A549 (cell line): ENCODE measurements at regions not wholly inside any gene's neighbourhood (a gene's known extent, or its start where the extent isn't known, plus 50 kb on each side); places are given as distances from the start of the nearest gene placed in this dataset.

Experiments
- ATAC-seq, 2 experiments: fragments of 200-7000 bp in 1 of 2; fragments of >200 bp in 1 of 2; cut with Nextera tagmentation in 1 of 2; cut with Tn5 transposase in 1 of 2; 3 replicates each; pipeline versions ENCODE4 v1.8.0 to v1.9.1; 2018 to 2020; ENCODE audit warnings: mild to moderate bottlenecking in 1 of 2, moderate library complexity in 1 of 2
- CTCF ChIA-PET: fragments of 300-600 bp; sonication (Branson Sonifier 250); formaldehyde crosslinking; extraction: SDS; loops from one replicate; lab custom pipeline; 2021; ENCODE audit warnings: antibody characterized with exemption, inconsistent platforms; lab: Yijun Ruan, JAX
- POLR2A ChIA-PET: fragments of 350-600 bp; formaldehyde crosslinking; extraction: SDS; loops from one replicate; lab custom pipeline; 2021; ENCODE audit warnings: antibody characterized with exemption, inconsistent platforms; lab: Yijun Ruan, JAX
- DNase-seq, 2 experiments: peaks; one replicate each; pipeline versions ENCODE4 v3.0.0 to v3.0.0-alpha.2; 2011 to 2016; ENCODE audit warnings: low read depth in 1 of 2, low spot score in 1 of 2
- FAIRE-seq: peaks from 2 replicates; lab custom pipeline; 2011; peaks lifted over from hg19 to GRCh38; lab: Jason Lieb, UNC
- H3K27ac ChIP-seq, 2 experiments: fragments of >200 bp; sonication (Bioruptor Twin); formaldehyde crosslinking; 3 replicates each; pipeline ENCODE4 v1.5.1; 2016 to 2017
- H3K4me1 ChIP-seq: fragments of >200 bp; sonication (Bioruptor Twin); formaldehyde crosslinking; 3 replicates; pipeline ENCODE4 v1.6.1; 2016
- H3K4me2 ChIP-seq: fragments of >200 bp; sonication (Bioruptor Twin); formaldehyde crosslinking; 3 replicates; pipeline ENCODE4 v1.6.1; 2016
- H3K4me3 ChIP-seq: fragments of >200 bp; sonication (Bioruptor Twin); formaldehyde crosslinking; 3 replicates; pipeline ENCODE4 v1.5.1; 2016
- H3K9me3 ChIP-seq: fragments of >200 bp; sonication (Bioruptor Twin); formaldehyde crosslinking; 3 replicates; pipeline ENCODE4 v1.6.1; 2016
- BCL3 ChIP-seq: fragments of >200 bp; sonication (Bioruptor Twin); formaldehyde crosslinking; IDR thresholded peaks from 3 replicates; pipeline ENCODE4 v1.6.1; 2016
- CBX2 ChIP-seq: fragments of 200-600 bp; sonication (generic); IDR thresholded peaks from 2 replicates; pipeline ENCODE4 v1.6.1; 2016; ENCODE audit warnings: low read depth, mild to moderate bottlenecking, borderline replicate concordance
- CBX8 ChIP-seq: fragments of 200-600 bp; sonication (generic); IDR thresholded peaks from 2 replicates; pipeline ENCODE4 v1.6.1; 2016
- E2F6 ChIP-seq: IDR thresholded peaks from 2 replicates; pipeline ENCODE4 v1.6.1; 2012; ENCODE audit warnings: low read depth, borderline replicate concordance
- EP300 ChIP-seq, 2 experiments: fragments of >200 bp; sonication (Bioruptor Twin); formaldehyde crosslinking; IDR thresholded peaks; 2 replicates in 1 of 2; 3 replicates in 1 of 2; pipeline ENCODE4 v1.6.1; 2016 to 2017
- FOSB ChIP-seq: fragments of 250-450 bp; sonication (Bioruptor Pico); IDR thresholded peaks from 2 replicates; pipeline ENCODE4 v1.5.0; 2020; ENCODE audit warnings: mild to moderate bottlenecking, moderate library complexity
- FOSL2 ChIP-seq, 2 experiments: fragments of 450-650 bp in 1 of 2; fragments of >200 bp in 1 of 2; sonication (Bioruptor Twin) in 1 of 2; formaldehyde crosslinking; IDR thresholded peaks; 2 replicates each; pipeline versions ENCODE4 v1.5.0 to v1.6.1; 2016 to 2020; ENCODE audit warnings: mild to moderate bottlenecking in 1 of 2, moderate library complexity in 1 of 2
- GATA3 ChIP-seq: IDR thresholded peaks from 2 replicates; pipeline ENCODE4 v1.6.1; 2012; ENCODE audit warnings: borderline replicate concordance
- HEYL ChIP-seq: fragments of 250-450 bp; sonication (Bioruptor Pico); IDR thresholded peaks from 2 replicates; pipeline ENCODE4 v1.8.0; 2021; ENCODE audit warnings: mild to moderate bottlenecking, moderate library complexity
- HOXA7 ChIP-seq: fragments of 250-450 bp; sonication (Bioruptor Pico); IDR thresholded peaks from 2 replicates; pipeline ENCODE4 v1.5.0; 2020; ENCODE audit warnings: mild to moderate bottlenecking, moderate library complexity
- HOXB13 ChIP-seq: fragments of 250-450 bp; sonication (Bioruptor Pico); IDR thresholded peaks from 2 replicates; pipeline ENCODE4 v1.5.0; 2020; ENCODE audit warnings: low read depth, mild to moderate bottlenecking, moderate library complexity
- HOXB5 ChIP-seq: fragments of 250-450 bp; sonication (Bioruptor Pico); IDR thresholded peaks from 2 replicates; pipeline ENCODE4 v1.5.0; 2020; ENCODE audit warnings: mild to moderate bottlenecking, moderate library complexity
- JUNB ChIP-seq: fragments of >200 bp; sonication (Bioruptor Twin); formaldehyde crosslinking; IDR thresholded peaks from 2 replicates; pipeline ENCODE4 v1.6.1; 2016
- MAFK ChIP-seq: fragments of 450-650 bp; IDR thresholded peaks from 2 replicates; pipeline ENCODE4 v1.6.1; 2014; ENCODE audit not compliant: partially characterized antibody
- MAX ChIP-seq: IDR thresholded peaks from 2 replicates; pipeline ENCODE4 v1.6.1; 2012
- MAZ ChIP-seq: fragments of 150-350 bp; IDR thresholded peaks from 2 replicates; pipeline ENCODE4 v1.6.1; 2014; ENCODE audit warnings: antibody characterized with exemption, low read depth, low read length, borderline replicate concordance
- NFE2L2 ChIP-seq: fragments of 150-350 bp; conservative IDR thresholded peaks from 2 replicates; pipeline ENCODE4 v1.6.1; 2014; ENCODE audit warnings: low read length
- NR3C1 ChIP-seq: fragments of >200 bp; sonication (Bioruptor Twin); formaldehyde crosslinking; IDR thresholded peaks from 3 replicates; pipeline ENCODE4 v1.6.1; 2017
- POLR2AphosphoS2 ChIP-seq: conservative IDR thresholded peaks from 2 replicates; pipeline ENCODE4 v1.6.1; 2012; ENCODE audit warnings: low read length, improper control_type of control experiment, inconsistent platforms
- RAD21 ChIP-seq, 2 experiments: fragments of >200 bp in 1 of 2; sonication (Bioruptor Twin) in 1 of 2; formaldehyde crosslinking in 1 of 2; IDR thresholded peaks in 1 of 2; conservative IDR thresholded peaks in 1 of 2; 2 replicates in 1 of 2; 3 replicates in 1 of 2; pipeline ENCODE4 v1.6.1; 2012 to 2018; ENCODE audit warnings: inconsistent platforms in 1 of 2
- RARB ChIP-seq: fragments of 250-450 bp; sonication (Bioruptor Pico); IDR thresholded peaks from 2 replicates; pipeline ENCODE4 v1.8.0; 2021; ENCODE audit warnings: mild to moderate bottlenecking, moderate library complexity
- RNF2 ChIP-seq: fragments of 200-600 bp; sonication (generic); IDR thresholded peaks from 2 replicates; pipeline ENCODE4 v1.6.1; 2016; ENCODE audit warnings: low read depth, mild to moderate bottlenecking, antibody characterized with exemption, moderate library complexity, borderline replicate concordance
- SREBF2 ChIP-seq: fragments of 450-650 bp; IDR thresholded peaks from 2 replicates; pipeline ENCODE4 v1.6.1; 2014; ENCODE audit warnings: mild to moderate bottlenecking, moderate library complexity
- TFCP2L1 ChIP-seq: fragments of 250-450 bp; sonication (Bioruptor Pico); IDR thresholded peaks from 2 replicates; pipeline ENCODE4 v1.5.0; 2021; ENCODE audit warnings: mild to moderate bottlenecking
- TP53 ChIP-seq: fragments of 250-450 bp; sonication (Bioruptor Pico); IDR thresholded peaks from 2 replicates; pipeline ENCODE4 v1.5.0; 2021; ENCODE audit warnings: mild to moderate bottlenecking, moderate library complexity
- WGBS: methylation state at CpG from one replicate; pipeline ENCODE4 v1.1.6; 2017; ENCODE audit errors: missing lambda C conversion rate; 5-methylcytosine and 5-hydroxymethylcytosine counted together
- TF ChIP-seq, protein P1 (sequence below): fragments of 450-650 bp; IDR thresholded peaks from 2 replicates; pipeline ENCODE4 v1.6.1; 2014; ENCODE audit warnings: antibody characterized with exemption

DNA sequence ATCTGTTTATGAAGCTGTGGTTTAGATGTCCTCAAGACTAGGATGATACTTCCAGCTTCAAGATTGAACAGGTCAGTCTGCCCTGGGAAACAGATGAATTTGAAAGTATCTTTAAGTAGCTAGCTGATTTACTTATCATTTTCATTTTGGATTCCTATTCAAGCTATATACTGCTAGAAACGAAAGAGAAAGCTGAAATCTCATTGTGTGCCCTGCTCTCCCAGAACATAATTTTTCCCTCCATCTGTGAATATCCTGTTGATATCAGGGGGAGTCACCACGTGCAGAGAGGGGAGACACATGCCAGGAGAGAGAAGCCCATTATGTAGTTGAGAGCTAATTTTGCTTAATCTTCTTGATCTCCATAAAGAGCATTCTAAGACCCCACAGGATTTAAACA, 439.1 kb downstream of the NR2F1-AS1 start:
- TF ChIP-seq NFE2L2 (no peak), EP300 (IDR thresholded peaks at IDR 0.05) (no peak)
- no peak overlapping the region for H3K4me3 ChIP-seq
- ChIA-PET CTCF (interaction anchor here (0.9 to 1.5 kb wide), 2 partner anchors 11 to 37 kb away, joined by 3 to 5 read pairs; no protein-coding TSS in a partner anchor), POLR2A (no interaction called here)
- no peak for ATAC-seq
- 28% methylated on average over 2 of the region's 2 CpGs for WGBS
- no peak overlapping the region for H3K4me2 ChIP-seq
- H3K9me3 ChIP-seq: no peaks in the 10 kb centered on the region
- no peak for FAIRE-seq
- no peaks in the 10 kb centered on the region for H3K4me1 ChIP-seq
- H3K27ac ChIP-seq: no peak overlapping the region
- no peak for DNase-seq

GRCh38 chr5:93130624-93131490, 450.2 kb downstream of the NR2F1-AS1 start:
- Histone ChIP-seq H3K4me3 (no peak overlapping the region), H3K9me3 (no peaks in the 10 kb centered on the region), H3K27ac (no peak overlapping the region), H3K4me1 (0 out of 3 replicates have a peak, but pooled peaks cover 2% of the 10 kb centered on the region), H3K4me2 (no peak overlapping the region)
- POLR2A ChIA-PET: no interaction called here
- CTCF ChIA-PET: interaction anchor here (0.6 kb wide), 1 partner anchor 213 kb away, joined by 3 read pairs; no protein-coding TSS in a partner anchor
- 69% methylated on average over 5 of the region's 5 CpGs for WGBS
- no peak for ATAC-seq
- DNase-seq: no peak
- TF ChIP-seq HEYL (CRISPR knock-in tag): no peak
- no peak for TF ChIP-seq TP53
- TF ChIP-seq CBX2: no peak
- no peak for FAIRE-seq

DNA sequence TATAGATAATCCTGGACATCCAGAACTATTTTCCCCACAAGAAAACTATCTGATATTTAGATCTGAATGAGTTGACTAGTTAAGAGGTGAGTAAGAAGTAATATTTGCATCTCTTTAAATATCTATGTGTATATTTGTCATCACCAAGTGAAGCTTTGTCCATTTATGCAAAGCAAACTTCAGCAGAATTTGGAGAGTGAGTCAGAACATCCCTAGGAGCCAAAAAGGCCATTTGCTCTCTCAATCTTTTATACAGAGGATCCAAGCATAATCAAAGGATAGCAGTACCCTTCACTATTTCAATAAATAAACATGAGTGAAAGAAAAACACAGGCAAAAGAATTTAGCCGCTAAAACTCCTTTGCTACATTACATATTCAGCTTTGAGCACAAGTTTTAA, 454.4 kb downstream of the NR2F1-AS1 start:
- 94% methylated on average over 1 of the region's 1 CpG for WGBS
- no peak for TF ChIP-seq JUNB
- TF ChIP-seq TP53: no peak
- no peak for TF ChIP-seq MAFK
- TF ChIP-seq MAZ: no peak
- TF ChIP-seq MAX: no peak
- no peak for TF ChIP-seq POLR2AphosphoS2
- TF ChIP-seq BCL3: no peak
- TF ChIP-seq HOXB13 (CRISPR knock-in tag): no peak
- no peak for TF ChIP-seq RARB (CRISPR knock-in tag)
- TF ChIP-seq SREBF2: no peak
- no peak for TF ChIP-seq RAD21 (conservative IDR thresholded peaks at IDR 0.05 in 1 of 2, IDR thresholded peaks at IDR 0.05 in 1 of 2)
- TF ChIP-seq, all 56 proteins: peak for 0
- FAIRE-seq (no peak), DNase-seq (no peak), ATAC-seq (no peak)
- Histone ChIP-seq H3K9me3 (no peaks in the 10 kb centered on the region), H3K4me1 (0 out of 3 replicates have a peak, but pooled peaks cover 2% of the 10 kb centered on the region), H3K4me2 (no peak overlapping the region), H3K4me3 (no peak overlapping the region), H3K27ac (no peak overlapping the region)
- ChIA-PET POLR2A (no interaction called here), CTCF (no interaction called here)

DNA sequence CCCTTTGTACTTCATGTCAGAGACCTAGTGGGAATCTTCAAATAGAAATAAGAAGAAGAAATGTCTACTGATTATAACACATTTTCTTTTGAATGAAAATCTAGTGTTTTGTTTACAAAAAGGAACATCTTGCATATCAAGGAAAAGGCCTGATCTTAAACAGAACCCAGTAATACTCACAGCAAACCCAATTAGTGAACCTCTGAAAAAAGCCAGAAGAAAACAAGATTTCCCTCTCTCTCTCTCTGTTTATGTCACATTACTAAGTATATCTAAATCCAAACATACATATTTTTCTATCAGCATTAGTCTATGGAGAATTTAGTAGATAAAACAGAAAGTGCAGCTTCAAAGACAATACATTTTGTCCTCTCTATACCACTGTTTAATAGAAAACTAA, 457.9 kb downstream of the NR2F1-AS1 start:
- POLR2A ChIA-PET: no interaction called here
- Histone ChIP-seq H3K9me3 (no peaks in the 10 kb centered on the region), H3K4me1 (0 out of 3 replicates have a peak, but pooled peaks cover 2% of the 10 kb centered on the region), H3K4me3 (no peak overlapping the region), H3K27ac (no peak overlapping the region), H3K4me2 (no peak overlapping the region)
- FAIRE-seq (no peak), DNase-seq (no peak), ATAC-seq (no peak)
- CTCF ChIA-PET: no interaction called here
- TF ChIP-seq HOXB5 (CRISPR knock-in tag): no peak
- no peak for TF ChIP-seq FOSB (CRISPR knock-in tag)
- no peak for TF ChIP-seq GATA3
- no peak for TF ChIP-seq HOXA7
- no peak for TF ChIP-seq RNF2
- TF ChIP-seq MAX: no peak
- TF ChIP-seq TFCP2L1: no peak
- TF ChIP-seq NR3C1: no peak
- no peak for TF ChIP-seq FOSL2 (IDR thresholded peaks at IDR 0.05)
- TF ChIP-seq FOSL2 (CRISPR knock-in tag; IDR thresholded peaks at IDR 0.05): no peak
- no peak for TF ChIP-seq E2F6
- no peak for TF ChIP-seq BCL3
- TF ChIP-seq, protein P1, sequence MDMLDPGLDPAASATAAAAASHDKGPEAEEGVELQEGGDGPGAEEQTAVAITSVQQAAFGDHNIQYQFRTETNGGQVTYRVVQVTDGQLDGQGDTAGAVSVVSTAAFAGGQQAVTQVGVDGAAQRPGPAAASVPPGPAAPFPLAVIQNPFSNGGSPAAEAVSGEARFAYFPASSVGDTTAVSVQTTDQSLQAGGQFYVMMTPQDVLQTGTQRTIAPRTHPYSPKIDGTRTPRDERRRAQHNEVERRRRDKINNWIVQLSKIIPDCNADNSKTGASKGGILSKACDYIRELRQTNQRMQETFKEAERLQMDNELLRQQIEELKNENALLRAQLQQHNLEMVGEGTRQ: no peak
- TF ChIP-seq CBX8: no peak
